ENCODE measurements at regions not wholly inside any gene's neighbourhood (a gene's known extent, or its start where the extent isn't known, plus 50 kb on each side); places are given as distances from the start of the nearest gene placed in this dataset.

DNA sequence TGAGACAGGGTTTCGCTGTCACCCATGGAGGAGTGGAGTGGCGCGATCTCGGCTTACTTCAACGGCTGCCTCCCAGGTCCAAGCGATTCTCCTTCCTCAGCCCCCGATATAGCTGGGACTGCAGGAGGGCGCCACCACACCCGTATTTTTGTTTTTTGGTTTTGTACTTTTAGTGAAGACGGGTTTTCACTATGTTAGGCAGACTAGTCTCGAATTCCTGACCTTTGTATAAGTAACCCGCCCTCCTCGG, 115.4 kb upstream of the BTN3A2 start:
- no peak for TF ChIP-seq CREB1 (CRISPR knock-in tag; IDR thresholded peaks at IDR 0.05; ENCODE audit: low read depth)
- TF ChIP-seq, protein P1, sequence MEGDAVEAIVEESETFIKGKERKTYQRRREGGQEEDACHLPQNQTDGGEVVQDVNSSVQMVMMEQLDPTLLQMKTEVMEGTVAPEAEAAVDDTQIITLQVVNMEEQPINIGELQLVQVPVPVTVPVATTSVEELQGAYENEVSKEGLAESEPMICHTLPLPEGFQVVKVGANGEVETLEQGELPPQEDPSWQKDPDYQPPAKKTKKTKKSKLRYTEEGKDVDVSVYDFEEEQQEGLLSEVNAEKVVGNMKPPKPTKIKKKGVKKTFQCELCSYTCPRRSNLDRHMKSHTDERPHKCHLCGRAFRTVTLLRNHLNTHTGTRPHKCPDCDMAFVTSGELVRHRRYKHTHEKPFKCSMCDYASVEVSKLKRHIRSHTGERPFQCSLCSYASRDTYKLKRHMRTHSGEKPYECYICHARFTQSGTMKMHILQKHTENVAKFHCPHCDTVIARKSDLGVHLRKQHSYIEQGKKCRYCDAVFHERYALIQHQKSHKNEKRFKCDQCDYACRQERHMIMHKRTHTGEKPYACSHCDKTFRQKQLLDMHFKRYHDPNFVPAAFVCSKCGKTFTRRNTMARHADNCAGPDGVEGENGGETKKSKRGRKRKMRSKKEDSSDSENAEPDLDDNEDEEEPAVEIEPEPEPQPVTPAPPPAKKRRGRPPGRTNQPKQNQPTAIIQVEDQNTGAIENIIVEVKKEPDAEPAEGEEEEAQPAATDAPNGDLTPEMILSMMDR (conservative IDR thresholded peaks at IDR 0.05; ENCODE audit: low read depth in 2 of 2) = no peak
- TF ChIP-seq, protein P2, sequence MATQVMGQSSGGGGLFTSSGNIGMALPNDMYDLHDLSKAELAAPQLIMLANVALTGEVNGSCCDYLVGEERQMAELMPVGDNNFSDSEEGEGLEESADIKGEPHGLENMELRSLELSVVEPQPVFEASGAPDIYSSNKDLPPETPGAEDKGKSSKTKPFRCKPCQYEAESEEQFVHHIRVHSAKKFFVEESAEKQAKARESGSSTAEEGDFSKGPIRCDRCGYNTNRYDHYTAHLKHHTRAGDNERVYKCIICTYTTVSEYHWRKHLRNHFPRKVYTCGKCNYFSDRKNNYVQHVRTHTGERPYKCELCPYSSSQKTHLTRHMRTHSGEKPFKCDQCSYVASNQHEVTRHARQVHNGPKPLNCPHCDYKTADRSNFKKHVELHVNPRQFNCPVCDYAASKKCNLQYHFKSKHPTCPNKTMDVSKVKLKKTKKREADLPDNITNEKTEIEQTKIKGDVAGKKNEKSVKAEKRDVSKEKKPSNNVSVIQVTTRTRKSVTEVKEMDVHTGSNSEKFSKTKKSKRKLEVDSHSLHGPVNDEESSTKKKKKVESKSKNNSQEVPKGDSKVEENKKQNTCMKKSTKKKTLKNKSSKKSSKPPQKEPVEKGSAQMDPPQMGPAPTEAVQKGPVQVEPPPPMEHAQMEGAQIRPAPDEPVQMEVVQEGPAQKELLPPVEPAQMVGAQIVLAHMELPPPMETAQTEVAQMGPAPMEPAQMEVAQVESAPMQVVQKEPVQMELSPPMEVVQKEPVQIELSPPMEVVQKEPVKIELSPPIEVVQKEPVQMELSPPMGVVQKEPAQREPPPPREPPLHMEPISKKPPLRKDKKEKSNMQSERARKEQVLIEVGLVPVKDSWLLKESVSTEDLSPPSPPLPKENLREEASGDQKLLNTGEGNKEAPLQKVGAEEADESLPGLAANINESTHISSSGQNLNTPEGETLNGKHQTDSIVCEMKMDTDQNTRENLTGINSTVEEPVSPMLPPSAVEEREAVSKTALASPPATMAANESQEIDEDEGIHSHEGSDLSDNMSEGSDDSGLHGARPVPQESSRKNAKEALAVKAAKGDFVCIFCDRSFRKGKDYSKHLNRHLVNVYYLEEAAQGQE (IDR thresholded peaks at IDR 0.05; ENCODE audit: unreplicated experiment) = no peak
- TF ChIP-seq POLR2AphosphoS5 (IDR thresholded peaks at IDR 0.05; ENCODE audit: low read depth) = no peak
